HG02943 (cell line): ENCODE measurements at regions not wholly inside any gene's neighbourhood (a gene's known extent, or its start where the extent isn't known, plus 50 kb on each side); places are given as distances from the start of the nearest gene placed in this dataset.
"Not testable (repeated sequence)": the region's sequence is repeated elsewhere in the genome, so short reads cannot be mapped to it uniquely, and the experiment has no call there.

Experiments
- ATAC-seq: cut with Tn5 transposase; IDR thresholded peaks from one replicate; pipeline ENCODE4 v1.9.1; 2021; ENCODE audit warnings: mild to moderate bottlenecking, low read depth, moderate library complexity; ENCODE audit not compliant: unreplicated experiment

- ATAC-seq = no peak
Observed at GRCh38 chr2:160783474-160783873, 289.9 kb upstream of the RBMS1 start.

- ATAC-seq = no peak
Observed at GRCh38 chr2:160784034-160784433, 290.4 kb upstream of the RBMS1 start.

- no peak for ATAC-seq
Observed at GRCh38 chr2:160790738-160791137, 297.1 kb upstream of the RBMS1 start.

GRCh38 chr2:160791884-160792283, 298.3 kb upstream of the RBMS1 start:
- no peak for ATAC-seq

DNA sequence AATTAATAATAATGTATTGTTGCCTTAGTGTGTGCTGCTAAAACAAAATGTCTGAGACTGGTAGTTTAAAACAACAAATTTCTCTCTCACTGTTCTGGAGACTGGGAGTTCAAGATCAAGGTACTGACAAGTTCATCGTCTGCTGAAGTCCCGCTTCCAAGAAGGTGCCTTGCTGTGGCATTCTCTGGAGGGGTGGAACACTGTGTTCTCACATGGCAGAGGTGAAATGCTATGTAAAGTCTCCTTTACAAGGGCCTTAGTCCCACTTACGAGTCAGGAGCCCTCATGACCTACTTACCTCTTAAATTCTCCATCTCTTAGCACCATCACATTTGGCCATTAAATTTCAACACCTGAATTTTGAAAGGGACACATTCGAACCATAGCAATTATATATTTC, 299.2 kb upstream of the RBMS1 start:
- ATAC-seq = no peak

GRCh38 chr2:160794926-160795325, 301.3 kb upstream of the RBMS1 start:
- no peak for ATAC-seq

- no peak for ATAC-seq
Observed at GRCh38 chr2:160803881-160804280, 310.3 kb upstream of the RBMS1 start.

DNA sequence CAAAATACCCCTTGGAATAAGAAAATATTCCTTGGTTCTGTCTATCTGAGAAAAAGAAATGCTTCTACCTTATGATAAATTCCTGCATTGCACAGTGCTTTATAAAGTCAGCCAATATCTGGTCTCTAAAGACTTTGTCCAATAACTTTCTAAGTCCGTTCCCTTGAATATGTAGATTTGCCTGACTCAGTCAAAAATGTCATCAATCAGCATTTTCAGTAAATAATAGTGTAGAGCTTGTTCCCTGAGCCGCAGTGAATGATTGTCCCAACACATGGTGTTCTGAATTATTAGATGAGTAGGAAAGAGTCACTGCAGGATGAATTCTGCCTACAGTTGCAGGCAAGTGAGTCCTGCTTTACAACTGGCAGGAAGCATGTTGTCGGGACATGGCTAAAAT, 316.8 kb upstream of the RBMS1 start:
- ATAC-seq = no peak

DNA sequence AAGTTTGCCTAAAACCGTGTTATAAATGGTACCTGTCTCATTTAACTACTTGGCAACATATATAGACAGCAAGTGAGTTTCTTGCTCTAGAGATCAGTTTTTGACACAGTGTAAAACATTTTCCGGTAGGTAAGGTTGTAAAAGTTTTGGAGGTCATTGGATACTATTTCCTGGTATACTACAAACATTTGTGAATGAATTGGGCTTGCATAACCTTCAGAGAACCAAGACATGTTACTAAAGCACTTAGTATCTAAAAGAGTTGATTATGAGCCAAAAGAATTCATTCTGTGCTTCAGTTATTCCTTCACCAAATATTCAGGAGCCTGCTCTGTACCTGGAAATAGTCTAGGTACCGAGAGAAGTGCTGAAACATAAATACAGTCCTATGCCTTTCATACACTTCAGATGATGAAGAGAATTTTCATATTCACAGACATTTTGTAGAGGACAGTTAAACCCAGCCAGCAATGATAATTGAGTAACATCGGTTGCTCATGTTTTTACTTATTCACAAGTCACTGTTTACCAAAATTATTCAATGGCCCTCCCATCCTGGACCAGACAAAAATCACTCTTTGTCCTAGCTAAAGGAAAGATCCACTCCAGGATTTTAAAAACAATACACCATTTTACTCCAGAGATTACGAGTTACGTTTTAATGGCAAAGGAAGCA, 319.4 kb upstream of the RBMS1 start:
- ATAC-seq = no peak

DNA sequence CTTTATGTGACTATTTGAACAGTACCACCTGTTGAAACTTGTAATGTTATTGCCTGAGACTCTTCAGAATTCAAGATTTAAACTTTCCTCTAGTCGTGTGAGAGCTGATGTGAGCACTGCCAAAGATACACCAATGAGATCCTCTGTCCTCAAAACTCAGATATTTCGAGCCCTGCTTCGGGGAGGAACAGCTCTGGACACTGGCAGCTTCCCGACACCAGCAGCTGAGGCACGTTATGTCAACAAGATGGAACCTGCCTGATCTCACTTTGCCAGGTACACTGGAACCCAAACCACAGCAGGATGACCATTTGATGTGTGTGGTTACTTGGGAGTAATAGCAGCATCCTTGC, 319.9 kb upstream of the RBMS1 start:
- ATAC-seq = no peak

DNA sequence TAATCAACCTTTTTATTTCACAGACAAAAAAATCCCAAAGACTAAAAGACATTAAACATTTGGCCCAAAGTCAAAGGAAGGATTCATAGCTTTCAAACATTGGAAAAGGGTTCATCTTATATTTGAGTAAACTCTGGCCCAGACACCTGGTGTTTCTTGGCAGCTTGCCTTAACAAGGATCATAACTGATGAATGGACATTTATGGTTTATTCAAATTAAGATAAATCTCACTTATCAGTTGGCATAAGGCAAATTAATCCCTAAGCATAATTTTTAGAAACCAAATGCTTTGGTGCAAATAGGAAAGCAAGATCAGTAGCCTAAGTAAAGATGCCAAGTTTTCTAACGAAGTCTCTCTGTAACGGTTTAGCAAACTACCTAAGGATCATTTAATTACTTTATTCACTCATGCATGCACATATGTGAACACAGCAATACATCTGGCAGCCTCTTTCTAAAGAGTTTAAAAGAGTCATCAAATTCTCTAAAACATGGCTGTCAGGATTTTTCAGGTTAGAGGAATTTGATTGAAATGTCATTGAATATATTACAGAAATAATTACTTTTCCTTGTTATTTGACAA, 323.4 kb upstream of the RBMS1 start:
- no peak for ATAC-seq

DNA sequence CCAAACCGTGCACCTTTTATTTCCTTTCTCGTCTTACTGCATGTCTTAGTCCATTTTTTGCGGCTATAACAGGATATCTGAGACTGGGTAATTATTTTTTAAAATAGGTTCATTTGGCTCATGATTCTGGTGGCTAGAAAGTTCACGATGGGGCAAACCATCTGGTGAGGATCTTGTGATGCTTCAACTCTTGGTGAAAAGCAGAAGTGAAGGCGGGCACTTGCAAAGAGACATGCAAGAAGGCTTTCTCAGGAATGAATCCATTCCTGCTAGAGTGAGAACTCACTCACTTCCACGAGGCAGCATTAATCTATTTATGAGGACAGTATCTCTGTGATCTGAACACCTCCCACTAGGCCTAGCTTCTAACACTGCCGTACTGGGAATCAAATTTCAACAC, 327.1 kb upstream of the RBMS1 start:
- no peak for ATAC-seq

DNA sequence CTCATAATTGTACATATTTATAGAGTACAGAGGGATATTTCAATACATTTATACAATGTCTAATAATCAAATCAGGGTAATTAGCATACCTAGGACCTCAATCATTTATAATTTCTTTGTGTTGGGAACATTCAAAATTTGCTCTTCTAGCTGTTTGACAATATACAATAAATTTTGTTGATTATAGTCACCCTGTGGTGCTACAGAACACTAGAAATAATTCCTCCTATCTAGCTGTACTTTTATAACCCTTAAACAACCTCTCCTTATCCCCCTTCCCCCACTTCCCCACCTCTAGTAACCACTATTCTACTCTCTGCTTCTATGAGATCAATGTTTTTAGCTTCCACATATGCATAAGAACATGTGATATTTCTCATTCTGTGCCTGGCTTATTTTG, 328.4 kb upstream of the RBMS1 start:
- no peak for ATAC-seq

DNA sequence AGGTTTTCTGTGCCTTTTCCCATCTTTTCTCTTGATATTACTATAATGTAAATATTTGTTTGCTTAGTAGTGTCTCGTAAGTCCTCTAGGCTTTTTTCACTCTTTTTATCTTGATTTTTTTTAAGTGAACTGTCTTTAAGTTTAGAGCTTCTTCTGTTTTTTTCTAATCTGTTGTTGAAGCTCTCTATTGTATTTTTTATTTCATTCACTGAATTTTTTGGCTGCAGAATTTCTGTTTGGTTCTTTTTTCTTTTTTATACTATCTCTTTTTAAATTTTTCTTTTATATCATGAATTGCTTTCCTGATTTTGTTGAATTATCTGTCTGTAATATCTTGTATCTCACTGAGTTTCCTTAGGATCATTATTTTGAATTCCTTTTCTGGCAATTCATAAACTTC, 331.8 kb upstream of the RBMS1 start:
- no peak for ATAC-seq

- no peak for ATAC-seq
Observed at GRCh38 chr2:160826496-160826895, 332.9 kb upstream of the RBMS1 start.

GRCh38 chr2:160828076-160828475, 332.2 kb upstream of the TANK start:
- ATAC-seq = no peak

DNA sequence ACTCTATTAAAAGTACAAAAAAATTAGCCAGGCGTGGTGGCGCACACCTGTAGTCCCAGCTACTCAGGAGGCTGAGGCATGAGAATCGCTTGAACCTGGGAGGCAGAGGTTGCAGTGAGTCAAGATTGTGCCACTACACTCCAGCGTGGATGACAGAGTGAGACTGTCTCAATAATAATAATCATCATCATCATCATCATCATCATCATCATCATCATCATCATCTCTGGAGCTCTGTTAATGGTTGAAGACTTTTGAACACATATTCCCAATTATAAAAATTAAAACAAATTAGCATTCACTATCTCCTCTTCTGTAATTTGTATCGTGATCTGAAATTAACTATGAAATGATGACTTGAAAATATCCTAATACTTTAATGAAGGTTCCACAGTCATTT, 327.8 kb upstream of the TANK start:
- ATAC-seq = not testable (repeated sequence)

DNA sequence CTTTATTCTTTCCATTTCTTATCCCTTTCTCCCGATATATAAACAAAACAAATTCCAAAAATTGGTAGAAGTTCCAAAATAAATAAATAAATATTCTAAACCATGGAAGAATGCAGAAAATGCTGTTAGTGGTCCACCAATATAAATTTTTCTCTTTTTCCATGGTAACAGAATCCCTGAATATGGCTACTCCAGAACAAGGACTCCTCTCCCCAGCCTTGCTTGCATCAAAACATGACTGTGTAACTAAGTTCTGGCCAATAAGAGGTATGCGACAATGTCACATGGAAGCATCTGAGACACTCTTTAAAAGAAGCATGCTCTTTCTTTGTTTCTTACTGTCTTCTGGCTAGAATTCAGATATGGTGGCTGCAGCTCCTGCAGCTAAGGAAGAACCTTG, 325.1 kb upstream of the TANK start:
- ATAC-seq = no peak

GRCh38 chr2:160836755-160837154, 323.5 kb upstream of the TANK start:
- no peak for ATAC-seq

DNA sequence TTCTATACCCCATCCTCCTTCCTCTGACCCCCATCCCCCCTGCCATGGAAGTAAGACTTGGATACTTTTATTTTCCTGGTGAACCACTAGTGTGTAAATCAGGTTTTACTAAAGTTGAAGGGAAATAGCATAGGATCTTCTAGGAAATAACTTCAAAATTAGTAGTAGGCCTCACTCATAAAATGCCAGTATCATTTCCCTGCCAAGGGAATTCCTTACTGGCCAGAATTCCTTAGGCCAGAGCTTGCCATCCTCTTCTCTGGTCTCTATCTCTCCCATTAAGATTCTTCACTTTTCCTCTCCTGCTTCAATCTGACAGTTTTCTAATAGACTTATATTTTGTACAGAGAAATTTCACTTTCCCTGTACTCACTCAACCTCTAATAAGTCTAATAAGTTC, 322.8 kb upstream of the TANK start:
- ATAC-seq = no peak

GRCh38 chr2:160838147-160838546, 322.1 kb upstream of the TANK start:
- no peak for ATAC-seq

GRCh38 chr2:160838691-160839090, 321.5 kb upstream of the TANK start:
- no peak for ATAC-seq

GRCh38 chr2:160842286-160842685, 317.9 kb upstream of the TANK start:
- no peak for ATAC-seq
